SHP77 treated with DMSO at 0.1 percent for 48 hours (cell line): ENCODE measurements at regions not wholly inside any gene's neighbourhood (a gene's known extent, or its start where the extent isn't known, plus 50 kb on each side); places are given as distances from the start of the nearest gene placed in this dataset.

ENCODE experiments used
- DNase-seq: peaks from one replicate; lab custom pipeline; 2025; lab: John Stamatoyannopoulos, UW

DNA sequence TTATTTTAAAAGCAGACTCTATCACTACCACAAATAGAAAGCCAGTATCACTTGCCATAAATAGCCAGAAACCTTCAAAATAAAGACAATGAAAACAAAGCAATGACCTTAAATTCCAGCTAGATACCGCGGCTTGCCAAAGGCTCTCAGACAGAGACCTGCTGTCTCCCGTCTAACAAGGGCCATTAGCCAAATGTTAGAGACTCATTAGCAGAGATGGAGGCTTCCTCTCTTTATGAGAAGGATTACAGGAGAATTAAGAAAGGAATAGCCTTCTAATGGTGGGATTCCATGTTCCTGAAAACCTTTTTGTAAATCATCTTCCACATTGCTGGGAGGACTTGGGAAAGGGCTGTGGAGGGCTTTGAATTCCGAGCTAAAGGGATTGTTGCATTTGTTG, 206.7 kb downstream of the AACS start:
- DNase-seq, result no peak

DNA sequence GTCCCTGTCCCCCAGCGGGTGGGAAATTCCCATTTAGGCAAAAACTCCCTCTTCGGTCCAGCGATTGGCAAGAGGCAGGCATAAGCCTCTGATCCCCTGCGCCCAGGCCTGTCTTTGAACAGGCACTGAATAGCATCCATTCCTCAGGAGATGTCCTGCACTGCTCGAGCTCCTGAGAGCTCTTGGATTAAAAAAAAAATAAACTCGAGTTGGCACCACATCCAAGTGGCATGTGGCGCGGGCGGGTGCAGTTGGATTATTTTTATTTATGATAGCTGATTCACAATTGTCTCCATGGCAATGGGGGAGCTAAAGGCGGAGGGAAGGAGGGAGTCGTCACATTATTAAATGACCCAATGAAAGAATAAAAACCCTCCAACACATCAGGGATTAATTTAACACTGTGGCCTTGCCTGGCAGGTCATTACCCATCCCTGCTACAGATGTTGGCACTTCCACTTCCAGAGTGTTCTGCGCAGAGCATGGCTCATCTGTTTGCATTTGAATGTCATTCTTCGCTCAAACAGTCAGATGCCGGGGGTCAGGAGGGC, 207.2 kb downstream of the AACS start:
- DNase-seq, result no peak

DNA sequence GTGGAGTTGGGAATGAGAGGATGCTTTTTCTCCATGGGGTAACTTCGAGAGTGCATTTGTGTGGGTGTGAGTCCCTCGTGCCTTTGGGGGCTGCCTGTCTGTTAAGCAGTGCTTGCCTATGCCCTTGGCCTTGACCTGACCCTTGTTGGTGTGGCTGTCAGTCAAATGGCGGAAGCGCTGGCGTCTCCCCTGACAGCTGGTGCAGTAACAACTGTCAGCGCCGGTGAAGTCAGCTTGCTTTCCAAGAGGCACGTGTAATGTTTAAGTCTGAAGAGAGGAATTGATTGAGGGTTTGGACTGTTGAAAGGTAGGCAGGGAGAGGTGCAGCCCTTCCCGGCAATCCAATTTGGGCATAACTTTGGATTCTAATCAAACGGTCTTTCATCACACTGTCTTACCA, 211.3 kb downstream of the AACS start:
- DNase-seq, result no peak

DNA sequence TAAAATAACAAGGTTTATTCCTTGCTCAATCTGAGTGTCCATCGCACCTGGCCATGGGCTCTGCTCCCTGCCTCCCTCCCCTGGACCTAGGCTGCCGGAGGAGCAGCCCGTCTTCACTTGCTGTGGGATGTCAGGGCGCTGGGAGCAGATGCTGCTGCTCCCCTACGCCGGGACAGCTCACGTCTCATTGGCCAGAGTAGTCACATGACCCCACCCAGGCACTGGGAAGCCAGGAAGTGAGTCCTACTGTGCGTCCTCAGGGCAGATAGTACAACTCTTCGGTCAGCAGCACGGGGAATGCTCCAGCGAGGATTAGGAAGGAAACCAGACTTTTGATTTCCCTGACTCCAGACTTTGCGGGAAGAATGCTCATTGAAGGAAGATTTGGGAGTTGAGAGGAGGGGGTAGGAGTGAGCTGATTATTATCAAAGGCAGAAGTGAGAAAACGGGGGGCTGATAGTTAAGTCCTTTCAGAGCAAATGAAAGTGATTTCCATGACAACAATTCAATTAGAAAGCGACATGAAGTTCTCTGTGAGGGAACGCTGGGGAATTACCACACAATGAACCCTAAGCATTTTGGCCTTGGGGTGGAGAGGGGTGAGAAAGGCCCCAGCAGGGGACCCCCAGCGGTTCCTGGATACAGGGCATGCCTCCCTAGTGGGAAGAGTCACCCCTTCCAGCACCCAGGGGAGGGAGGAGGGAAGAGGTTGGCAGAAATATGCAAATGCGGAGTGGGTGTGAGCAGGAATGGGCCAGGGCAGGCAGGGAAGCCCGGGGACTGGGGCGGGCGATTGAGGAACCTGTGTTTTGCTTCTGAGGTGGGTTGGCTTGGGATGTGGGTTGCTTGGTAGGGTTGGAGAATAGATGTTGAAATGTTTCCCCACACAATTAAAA, 215.5 kb downstream of the AACS start:
- no peak for DNase-seq

DNA sequence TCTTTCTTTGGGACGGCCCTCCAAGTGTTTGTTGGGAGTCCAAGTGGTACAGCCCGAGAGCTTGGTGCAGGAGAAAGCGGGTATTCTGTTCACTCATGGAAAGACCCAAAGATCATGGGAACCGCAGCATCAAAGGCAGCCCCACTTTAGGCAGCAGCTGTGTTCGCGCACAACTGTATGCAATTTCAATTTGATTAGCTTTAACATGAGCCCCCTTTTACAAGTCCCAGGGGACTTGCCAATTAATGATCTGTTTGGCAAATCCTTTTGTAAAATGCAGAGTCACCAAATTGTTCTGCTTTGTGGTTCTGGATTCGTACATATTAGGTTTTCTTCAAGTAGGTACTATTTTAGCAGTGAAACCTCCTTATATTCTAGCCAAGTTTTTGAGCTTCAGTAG, 217.7 kb downstream of the AACS start:
- DNase-seq, result no peak

DNA sequence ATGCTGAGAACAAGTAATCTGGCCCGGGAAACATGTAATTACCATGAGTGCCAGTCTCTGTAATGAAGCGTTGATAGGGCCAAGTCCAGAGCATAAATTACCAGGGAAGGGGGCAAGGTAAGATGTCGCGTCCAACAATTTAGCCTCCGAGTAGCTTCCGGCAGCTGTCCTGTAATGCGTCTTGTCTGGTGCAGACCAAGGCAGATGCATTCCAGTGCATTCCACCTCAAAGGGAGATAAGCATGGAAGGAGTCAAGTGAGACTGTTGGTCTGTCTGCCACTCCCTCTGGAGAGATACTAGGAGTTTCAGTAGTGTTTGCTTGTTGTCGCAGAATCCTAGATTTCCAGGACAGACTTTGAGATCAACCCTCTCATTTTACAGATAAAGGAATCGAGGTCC, 218.3 kb downstream of the AACS start:
- no peak for DNase-seq

DNA sequence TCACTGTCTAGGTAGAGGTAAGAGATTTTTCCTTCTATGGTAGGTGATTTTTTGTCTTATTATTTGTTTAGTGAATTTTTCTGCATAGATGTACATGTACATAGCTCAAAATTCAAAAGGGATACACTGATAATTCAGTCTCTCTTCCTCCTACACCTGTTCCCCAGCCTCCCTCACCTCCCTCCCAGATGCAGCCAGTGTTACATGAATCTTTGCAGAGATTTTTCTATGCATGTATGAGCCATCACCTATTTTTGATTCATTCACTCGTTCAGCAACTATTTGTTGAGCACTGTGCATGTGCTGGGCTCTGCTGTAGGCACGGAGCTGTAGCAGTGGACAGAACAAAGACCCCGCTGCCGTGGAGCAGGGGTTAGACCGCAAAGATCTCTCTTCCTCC, 218.9 kb downstream of the AACS start:
- no peak for DNase-seq

DNA sequence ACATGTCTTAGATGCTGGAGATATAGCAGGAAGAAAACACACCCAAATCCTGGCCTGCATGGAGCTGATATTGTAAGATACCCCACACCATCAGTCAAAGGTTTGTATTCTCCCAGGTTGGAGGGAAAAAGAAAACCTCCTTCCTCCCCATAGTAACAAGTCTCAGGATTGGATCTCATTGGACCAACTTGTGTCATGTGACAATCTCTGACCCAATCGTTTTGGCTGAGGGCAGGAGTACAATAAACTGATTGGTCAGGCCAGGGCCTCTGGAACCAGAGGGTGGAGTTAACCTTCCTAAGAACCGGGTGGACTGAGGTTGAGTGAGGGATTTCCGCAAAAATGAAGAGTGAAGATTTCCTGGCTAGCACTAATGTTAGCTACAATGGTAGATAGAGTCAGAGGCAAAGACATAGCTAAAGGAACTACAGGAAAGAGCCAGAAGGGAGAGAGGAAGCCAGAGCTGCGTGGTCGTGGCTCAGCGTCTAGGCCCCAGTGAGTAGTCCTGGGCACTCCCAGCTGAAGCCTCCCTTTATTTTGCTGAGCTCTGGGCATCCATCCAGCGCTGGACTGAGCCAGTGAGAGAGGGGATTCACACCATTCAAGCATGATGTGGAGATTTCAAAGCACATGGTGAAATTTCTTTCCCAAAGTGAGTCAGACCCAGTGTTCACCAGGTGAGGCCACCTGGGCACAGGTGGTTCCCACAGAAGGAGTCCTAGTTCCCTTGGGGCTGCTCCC, 219.9 kb downstream of the AACS start:
- DNase-seq, result no peak

DNA sequence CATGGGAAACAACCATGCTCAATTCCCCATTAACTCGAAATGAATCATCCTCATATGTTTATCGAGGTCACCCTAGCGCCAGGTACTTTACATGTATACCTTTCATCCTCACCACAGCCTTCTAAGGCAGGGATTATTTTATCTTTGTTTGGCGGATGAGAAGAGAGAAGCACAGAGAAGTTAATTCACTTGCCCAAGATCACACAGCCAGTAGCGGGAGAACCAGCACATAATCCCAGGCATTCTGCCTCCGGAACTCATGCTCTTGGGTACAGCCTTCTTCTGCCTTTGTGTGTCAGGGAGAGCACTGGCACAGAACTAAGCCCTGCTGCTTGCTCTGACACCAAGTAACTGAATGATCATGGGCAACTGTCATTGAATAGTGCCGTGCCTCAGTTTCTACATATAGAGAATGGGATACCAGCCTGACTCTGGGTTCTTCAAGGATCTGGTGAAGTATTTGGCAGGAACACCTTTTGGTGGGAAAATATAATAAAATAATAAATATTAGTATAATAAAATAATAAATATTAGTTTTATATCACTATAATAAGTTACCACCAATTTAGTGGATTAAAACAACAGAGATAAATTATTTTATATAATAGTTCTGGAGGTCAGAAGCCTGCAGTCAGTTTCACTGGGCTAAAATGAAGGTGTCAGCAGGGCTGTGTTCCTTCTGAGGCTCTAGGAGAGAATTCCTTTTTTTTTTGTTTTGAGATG, 220.9 kb downstream of the AACS start:
- no peak for DNase-seq

DNA sequence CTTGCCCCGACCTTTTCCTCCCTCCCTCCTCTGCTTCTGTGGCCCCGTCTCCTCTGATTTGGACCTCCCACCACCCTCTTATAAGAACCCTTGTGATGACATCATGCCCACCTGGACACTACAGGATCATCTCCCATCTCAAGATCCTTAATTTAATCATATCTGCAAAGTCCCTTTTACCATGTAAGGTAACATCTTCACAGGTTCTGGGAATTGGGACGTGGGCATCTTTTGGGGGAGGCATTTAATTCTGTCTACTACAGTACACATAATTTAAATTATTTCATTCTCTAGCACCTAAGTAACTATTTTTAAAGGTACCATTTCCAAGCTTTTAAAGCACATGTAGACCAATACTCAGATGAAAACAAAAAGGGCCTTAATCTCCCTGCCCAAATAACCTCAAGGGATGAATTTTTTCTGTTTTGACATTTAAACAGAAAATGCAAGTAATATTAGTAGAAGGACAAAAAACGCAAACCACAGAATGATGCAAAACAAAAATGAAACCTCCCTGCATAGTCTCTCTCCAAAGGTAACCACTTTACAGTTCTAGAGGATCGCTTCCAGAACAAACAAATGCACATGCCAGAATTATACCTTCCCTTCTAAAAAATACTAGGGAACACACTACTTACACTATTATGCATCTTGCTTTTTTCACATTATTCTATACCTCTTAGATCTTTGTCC, 222.1 kb downstream of the AACS start:
- no peak for DNase-seq

DNA sequence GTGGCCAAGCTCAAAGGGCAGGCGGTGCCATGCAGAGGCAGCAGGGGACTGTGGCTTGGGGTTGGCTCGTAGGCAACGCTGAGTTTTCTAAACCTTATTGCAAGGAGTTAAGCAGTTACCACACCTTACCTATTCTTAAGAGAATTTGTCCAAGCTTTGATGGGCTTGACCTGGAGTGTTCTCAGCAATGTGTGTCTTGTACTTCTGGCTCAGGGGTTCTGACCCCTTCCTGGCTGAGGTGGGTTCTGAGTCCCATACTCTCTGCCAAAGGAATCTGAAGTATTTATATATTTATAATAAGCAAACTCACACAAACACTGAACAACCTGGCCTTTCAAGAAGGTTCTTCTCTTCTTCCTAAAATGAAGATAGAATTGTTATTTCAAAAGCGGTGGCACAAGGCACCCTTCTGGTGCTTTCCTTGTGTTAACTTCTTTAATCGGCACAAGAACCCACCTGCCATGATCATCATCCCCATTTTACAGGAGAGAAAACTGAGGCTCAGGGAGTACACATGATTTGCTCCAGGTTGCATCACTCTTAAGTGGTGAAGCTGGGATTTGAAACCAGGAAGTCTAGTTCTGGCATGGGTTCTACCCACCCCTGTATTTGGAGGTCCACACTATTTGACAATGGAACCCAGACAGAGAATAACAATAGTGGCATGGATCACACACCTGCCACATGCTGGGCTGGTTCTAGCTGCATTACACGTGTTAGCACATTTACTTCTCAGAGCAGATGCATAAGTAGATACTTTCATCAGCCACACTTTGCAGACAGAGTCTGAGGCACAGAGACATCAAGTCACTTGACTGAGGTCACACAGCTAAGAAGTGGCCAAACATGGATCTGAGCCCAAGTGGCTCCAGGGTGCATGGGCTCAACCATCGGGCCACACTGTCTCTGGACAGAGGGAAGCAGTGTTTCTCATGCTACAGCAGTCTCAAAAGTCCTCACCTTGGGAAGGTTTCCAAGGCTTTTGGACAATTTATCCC, 224.0 kb downstream of the AACS start:
- DNase-seq, result no peak

DNA sequence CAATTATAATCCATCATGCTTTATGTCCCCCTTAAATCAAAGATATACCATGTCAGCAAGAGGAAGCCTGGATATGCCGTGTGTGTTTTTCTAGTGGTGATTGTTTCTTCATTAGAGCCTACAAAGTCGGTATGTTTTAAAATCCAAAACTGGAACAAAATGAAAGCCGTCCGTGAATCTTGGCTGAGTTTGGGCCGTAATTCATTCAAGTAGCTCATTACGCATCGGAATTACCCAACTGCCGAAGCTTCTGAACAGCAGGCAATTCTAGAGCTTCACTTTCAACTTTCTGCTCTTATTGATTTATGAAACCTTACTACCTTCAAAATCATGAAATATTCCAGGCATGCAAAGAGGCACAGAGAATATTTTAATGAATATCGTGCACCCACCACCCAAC, 224.7 kb downstream of the AACS start:
- DNase-seq, result no peak

DNA sequence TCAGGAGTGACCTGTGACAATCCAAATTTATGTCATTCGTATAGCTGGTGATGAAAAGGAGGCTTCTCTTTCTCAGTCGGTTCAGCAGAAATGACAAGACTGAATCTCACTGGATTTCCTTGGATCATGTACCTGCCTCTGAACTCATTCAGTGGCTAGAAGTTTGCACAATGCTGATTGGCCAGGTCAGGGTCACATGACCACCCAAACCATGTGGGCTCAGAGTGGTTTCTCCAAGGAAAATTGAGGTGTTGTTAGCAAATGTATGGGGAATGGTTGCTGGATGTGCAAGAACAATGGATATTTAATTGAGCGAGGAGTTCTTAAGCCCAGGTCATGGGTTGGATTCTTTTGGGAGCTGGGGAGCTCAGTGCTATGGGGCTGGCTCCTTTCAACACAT, 227.5 kb downstream of the AACS start:
- DNase-seq, result no peak

DNA sequence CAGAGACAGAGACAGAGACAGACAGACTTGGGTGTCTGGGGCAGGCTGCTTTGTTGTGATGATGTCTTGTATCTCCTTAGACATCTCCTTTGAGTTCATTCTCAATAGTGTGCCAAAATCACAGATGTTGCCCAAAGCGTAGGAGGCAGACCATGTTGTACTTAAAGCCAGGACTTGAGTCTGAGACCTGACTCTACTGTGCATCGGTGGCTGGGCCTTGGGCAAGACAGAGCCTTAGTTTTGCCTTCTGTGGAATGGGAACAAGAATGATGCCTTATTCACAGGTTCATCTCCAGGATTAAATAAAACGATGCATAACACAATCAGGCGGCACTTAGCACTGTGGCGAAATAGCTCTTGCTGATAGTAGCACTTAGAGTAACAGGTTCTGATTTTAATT, 230.3 kb downstream of the AACS start:
- DNase-seq, result no peak

DNA sequence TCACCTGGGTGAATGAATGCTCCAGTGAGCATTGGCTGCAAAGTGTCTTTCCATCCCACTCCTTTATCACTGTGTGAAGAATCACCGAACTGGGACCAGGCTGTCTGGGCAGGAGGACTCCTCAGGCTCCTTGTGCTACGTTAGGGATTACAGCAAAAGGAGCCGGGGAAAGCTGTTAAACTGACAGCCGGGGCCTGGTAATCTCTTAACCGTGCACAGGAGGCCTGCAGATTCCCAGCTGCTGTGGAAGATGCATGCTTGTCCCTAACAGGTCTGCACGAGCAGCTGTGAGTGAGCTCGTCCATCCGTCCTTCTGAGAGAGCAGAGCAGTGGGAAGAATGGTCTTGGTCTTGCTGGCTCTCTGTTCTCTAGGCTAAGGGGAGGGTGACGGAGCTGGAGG, 231.5 kb downstream of the AACS start:
- DNase-seq, result no peak

DNA sequence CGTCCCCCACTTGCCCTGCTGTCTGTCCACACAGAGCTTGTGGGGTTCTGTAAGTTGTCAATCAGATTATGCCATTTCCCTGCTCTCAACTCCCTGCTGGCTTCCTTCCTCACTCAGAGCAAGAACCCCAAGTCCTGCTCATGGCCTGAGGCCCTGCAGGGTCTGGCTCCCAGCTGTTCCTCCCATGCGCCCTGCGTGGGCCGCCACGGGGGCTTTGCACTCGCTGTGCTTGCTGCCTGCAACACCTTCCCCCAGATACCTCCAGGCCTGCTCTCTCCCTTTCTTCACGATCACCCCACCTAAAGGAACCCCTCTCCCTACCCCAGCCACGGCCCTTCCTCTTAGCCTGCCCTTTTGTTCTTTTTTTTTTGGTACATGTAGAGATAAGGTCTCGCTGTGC, 234.6 kb downstream of the AACS start:
- DNase-seq, result no peak

DNA sequence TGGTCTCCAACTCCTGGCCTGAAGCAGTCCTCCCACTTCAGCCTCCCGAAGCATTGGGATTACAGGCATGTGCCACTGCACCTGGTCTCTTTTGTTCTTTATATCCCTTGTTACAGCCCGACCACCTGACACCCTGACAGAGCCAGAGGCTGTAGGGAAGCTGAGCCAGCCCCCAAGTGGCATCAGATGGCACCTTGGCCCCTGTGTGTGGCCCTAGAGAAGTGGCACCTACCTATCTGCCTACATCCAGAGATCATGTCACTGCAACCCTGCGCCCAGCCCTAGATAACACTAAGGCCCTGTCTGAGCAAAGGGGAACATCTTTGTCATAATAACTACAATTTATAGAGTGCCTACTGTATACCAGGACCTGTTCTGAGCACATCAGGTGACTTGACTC, 235.0 kb downstream of the AACS start:
- no peak for DNase-seq

DNA sequence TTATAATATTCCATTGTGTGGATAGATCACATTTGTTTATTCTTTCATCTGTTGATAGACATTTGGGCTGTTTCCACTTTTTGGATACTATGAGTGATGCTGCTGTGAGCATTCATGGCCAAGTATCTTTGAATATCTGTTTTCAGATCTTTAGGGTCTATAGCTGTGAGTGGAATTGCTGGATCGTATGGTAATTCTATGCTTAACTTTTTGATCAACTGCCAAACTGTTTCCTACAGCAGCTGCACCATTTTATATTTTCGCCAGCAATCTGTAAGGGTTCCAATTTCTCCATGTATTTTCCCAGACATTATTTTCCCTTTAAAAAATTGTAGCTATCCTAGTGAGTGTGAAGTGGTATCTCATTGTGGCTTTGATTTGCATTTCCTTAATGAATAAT, 238.1 kb downstream of the AACS start:
- DNase-seq, result no peak

DNA sequence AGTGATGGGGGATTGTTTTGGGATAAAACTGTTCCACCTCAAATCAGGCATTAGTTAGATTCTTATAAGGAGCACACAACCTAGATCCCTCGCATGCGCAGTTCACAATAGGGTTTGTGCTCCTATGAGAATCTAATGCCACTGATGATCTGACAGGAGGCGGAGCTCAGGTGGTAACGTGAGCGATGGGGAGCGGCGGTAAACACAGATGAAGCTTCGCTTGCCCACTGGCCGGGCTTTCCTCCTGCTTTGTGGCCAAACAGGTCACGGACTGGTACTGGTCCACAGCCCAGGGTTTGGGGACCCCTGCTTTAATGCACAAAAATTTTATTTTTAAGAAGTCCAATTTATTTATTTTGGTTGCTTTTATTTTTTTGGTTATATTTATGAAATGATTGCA, 238.8 kb downstream of the AACS start:
- DNase-seq, result no peak

DNA sequence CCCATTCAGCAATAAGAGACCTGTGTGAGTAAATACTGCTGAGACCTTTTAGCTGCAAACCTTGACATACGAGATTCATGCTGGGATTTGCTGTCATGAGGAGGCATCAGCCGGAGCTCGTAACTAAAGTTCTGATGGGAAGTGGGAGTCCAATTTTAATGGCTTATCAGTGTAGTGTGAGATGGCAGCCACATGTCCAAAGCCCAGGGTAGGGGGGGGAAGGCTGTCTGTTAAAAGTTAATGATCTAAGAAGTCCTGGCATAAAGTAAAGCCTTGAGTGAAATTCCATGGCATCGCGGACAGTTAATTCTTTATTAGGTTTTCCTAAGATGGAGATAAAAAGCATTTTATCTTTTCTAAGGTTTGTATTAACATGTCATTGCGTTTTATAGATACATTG, 240.0 kb downstream of the AACS start:
- no peak for DNase-seq

DNA sequence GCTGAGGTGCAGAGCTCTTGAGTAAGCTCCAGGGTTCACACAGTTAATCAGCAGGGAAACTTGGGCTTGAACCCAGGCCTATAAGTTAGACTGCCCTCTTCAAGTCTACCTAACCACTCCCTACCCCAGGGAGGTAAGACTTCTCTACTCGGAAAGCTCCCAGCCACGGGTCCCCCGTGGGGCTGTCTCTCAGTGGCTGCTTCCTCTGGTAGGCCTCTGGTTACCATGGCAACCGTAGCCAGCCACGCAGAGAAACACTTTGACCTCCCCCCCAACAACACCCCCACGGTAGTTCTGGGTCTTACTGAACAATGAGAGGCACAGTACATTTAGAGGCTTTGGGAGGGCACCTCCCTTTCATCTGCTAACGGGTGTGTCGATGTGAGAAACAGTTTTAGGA, 245.2 kb downstream of the AACS start:
- DNase-seq, result no peak
